Uterus (tissue), 2 donors: ENCODE measurements at regions not wholly inside any gene's neighbourhood (a gene's known extent, or its start where the extent isn't known, plus 50 kb on each side); places are given as distances from the start of the nearest gene placed in this dataset.

ENCODE experiments used
- CTCF ChIP-seq, 4 experiments: fragments of 200-600 bp in 2 of 4; fragments of 450-650 bp in 2 of 4; sonication (generic) in 2 of 4; IDR thresholded peaks; one replicate each; pipeline ENCODE4 v1.5.1; 2016 to 2019; ENCODE audit warnings: antibody characterized with exemption in 4 of 4, mild to moderate bottlenecking in 2 of 4, moderate library complexity in 1 of 4
- POLR2A ChIP-seq, 2 donors: fragments of 450-650 bp; IDR thresholded peaks; one replicate each; pipeline ENCODE4 v1.6.1; 2016; ENCODE audit warnings: antibody characterized with exemption in 2 of 2, mild to moderate bottlenecking in 1 of 2, moderate library complexity in 1 of 2

GRCh38 chr5:2608391-2608790 is 143.1 kb downstream of the IRX2 start:
- TF ChIP-seq POLR2A (IDR thresholded peaks at IDR 0.05) (no peak), CTCF (IDR thresholded peaks at IDR 0.05) (no peak)
